ENCODE measurements at regions not wholly inside any gene's neighbourhood (a gene's known extent, or its start where the extent isn't known, plus 50 kb on each side); places are given as distances from the start of the nearest gene placed in this dataset.

DNA sequence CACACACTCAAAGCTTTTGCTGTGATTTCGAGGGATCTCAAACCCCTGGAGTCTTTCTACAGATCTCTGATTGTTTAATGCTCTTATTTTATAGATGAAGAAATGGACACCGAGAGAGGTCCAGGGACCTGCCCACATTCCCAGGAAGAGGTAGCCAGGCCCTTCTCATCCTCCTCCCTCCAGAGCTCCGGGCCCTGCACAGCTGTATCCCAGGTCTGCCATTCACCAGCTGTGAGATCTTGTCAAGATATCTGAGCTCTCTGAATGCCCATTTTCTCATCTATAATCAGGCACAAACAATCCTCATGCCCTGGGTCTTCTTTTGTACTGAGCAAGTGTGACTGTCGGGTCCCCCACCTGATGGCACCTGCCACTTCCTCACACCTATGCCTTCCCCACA, 98.2 kb upstream of the ALX4 start:
- no peak overlapping the region for H2AFZ ChIP-seq (ENCODE audit: insufficient read depth, low read depth, low read length, poor library complexity, severe bottlenecking)
- H3K79me2 ChIP-seq (ENCODE audit: control insufficient read depth, insufficient read depth, low read length) = no peaks in the 10 kb centered on the region
- Mint-ChIP-seq H3K4me1 (peaks cover 6% of the 10 kb centered on the region), H3K9me3 (ENCODE audit: insufficient read depth) (no peaks in the 10 kb centered on the region), H3K27me3 (peaks cover 65% of the 10 kb centered on the region), H3K4me3 (no peak overlapping the region), H3K27ac (no peak overlapping the region)
- H3K9me3 ChIP-seq (ENCODE audit: control extremely low read depth in 1 of 3, control insufficient read depth in 2 of 3, insufficient read depth in 1 of 3, low read length in 2 of 3) = peaks cover 0 to 3% (median 0%) of the 10 kb centered on the region in 3 donors
- no peaks in the 10 kb centered on the region for H3K4me1 ChIP-seq (ENCODE audit: control insufficient read depth in 2 of 2, insufficient read depth in 2 of 2, low read length in 2 of 2)
- TF ChIP-seq, protein P1, sequence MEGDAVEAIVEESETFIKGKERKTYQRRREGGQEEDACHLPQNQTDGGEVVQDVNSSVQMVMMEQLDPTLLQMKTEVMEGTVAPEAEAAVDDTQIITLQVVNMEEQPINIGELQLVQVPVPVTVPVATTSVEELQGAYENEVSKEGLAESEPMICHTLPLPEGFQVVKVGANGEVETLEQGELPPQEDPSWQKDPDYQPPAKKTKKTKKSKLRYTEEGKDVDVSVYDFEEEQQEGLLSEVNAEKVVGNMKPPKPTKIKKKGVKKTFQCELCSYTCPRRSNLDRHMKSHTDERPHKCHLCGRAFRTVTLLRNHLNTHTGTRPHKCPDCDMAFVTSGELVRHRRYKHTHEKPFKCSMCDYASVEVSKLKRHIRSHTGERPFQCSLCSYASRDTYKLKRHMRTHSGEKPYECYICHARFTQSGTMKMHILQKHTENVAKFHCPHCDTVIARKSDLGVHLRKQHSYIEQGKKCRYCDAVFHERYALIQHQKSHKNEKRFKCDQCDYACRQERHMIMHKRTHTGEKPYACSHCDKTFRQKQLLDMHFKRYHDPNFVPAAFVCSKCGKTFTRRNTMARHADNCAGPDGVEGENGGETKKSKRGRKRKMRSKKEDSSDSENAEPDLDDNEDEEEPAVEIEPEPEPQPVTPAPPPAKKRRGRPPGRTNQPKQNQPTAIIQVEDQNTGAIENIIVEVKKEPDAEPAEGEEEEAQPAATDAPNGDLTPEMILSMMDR (IDR thresholded peaks at IDR 0.05) = no peak
- no peak for TF ChIP-seq EZH2 (IDR thresholded peaks at IDR 0.05; ENCODE audit: borderline replicate concordance, insufficient read depth, low read depth, low read length, poor library complexity, severe bottlenecking)
- CTCF ChIA-PET = no interaction called here
- H3K4me2 ChIP-seq (replicated peaks; ENCODE audit: low read depth, low read length, poor library complexity, severe bottlenecking) = no peak overlapping the region
- WGBS (ENCODE audit: insufficient coverage) = 63% methylated on average over 3 of the region's 4 CpGs
- peaks cover 0 to 11% (median 1%) of the 10 kb centered on the region in 4 experiments for H3K27me3 ChIP-seq (replicated peaks in 1 of 4; ENCODE audit: control extremely low read depth in 1 of 4, control insufficient read depth in 3 of 4, insufficient read depth in 4 of 4, low read length in 3 of 4)
- no peak overlapping the region for H3K4me3 ChIP-seq (ENCODE audit: control extremely low read depth in 1 of 5, extremely low read depth in 1 of 5, insufficient read depth in 1 of 5, low read depth in 2 of 5, low read length in 4 of 5)
- H3K9ac ChIP-seq (ENCODE audit: low read length) = no peak overlapping the region
- no peak overlapping the region for H3K27ac ChIP-seq (ENCODE audit: low read length in 2 of 2)
- DNase-seq (no peak), ATAC-seq (ENCODE audit: low read depth) (no peak)
- intact Hi-C loops (cut with micrococcal nuclease) = no loop called here
- H3K36me3 ChIP-seq (replicated peaks in 1 of 2; ENCODE audit: control extremely low read depth in 1 of 2, control insufficient read depth in 1 of 2, extremely low read depth in 1 of 2, insufficient read depth in 2 of 2, low read length in 1 of 2) = no peaks in the 10 kb centered on the region
- H4K20me1 ChIP-seq (ENCODE audit: control insufficient read depth, insufficient read depth, low read length, poor library complexity, severe bottlenecking) = no peaks in the 10 kb centered on the region
- POLR2A ChIA-PET = no interaction called here

DNA sequence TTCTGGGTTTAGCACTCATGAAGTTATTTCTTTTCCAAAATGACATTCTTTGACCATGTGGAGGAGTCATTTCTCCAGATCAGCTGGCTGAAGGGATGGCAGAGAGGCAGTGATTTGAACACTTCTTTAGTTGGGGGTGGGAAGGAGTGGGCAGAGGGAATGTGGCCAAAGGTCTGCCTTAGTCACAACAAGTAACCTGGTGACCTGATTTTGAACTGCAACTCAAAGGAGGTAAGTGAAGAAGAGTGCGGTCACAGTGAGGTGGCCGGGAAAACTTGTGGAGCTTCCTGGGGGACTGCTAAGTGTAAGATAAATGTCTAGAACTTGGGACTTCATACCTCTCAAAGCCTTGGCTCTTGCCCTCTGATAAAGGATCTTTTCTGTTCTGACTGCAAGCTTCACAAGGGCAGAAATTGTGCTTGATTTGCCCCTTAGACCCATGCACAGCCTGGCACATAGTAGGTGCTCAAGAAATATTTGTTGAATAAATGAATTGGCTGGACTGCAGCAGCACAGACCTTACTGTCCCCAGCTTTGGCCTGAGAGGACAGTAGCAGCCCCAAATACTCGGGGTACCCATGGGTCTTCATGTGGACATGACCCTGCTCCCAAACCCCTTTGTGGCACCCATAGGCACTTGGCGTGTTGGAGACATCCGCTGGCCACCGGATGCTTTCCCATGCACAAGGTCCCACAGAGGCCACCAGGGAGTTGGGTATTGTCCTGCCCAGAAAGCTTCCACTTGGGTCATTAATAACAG, 99.0 kb upstream of the ALX4 start:
- WGBS (ENCODE audit: insufficient coverage) = 91% methylated on average over 6 of the region's 6 CpGs
- CTCF ChIA-PET = no interaction called here
- H3K4me1 ChIP-seq (ENCODE audit: control insufficient read depth in 2 of 2, insufficient read depth in 2 of 2, low read length in 2 of 2) = no peaks in the 10 kb centered on the region
- POLR2A ChIA-PET = no interaction called here
- ATAC-seq (ENCODE audit: low read depth) = no peak
- TF ChIP-seq EZH2 (IDR thresholded peaks at IDR 0.05; ENCODE audit: borderline replicate concordance, insufficient read depth, low read depth, low read length, poor library complexity, severe bottlenecking) = no peak
- TF ChIP-seq, protein P1 (IDR thresholded peaks at IDR 0.05) = no peak
- H3K4me1 Mint-ChIP-seq = peaks cover 6% of the 10 kb centered on the region
- H3K27me3 ChIP-seq (replicated peaks in 1 of 4; ENCODE audit: control extremely low read depth in 1 of 4, control insufficient read depth in 3 of 4, insufficient read depth in 4 of 4, low read length in 3 of 4) = peaks cover 0 to 11% (median 1%) of the 10 kb centered on the region in 4 experiments
- no peaks in the 10 kb centered on the region for H3K79me2 ChIP-seq (ENCODE audit: control insufficient read depth, insufficient read depth, low read length)
- no peak overlapping the region for H3K27ac Mint-ChIP-seq
- no peak overlapping the region for H3K27ac ChIP-seq (ENCODE audit: low read length in 2 of 2)
- no peak overlapping the region for H3K4me3 Mint-ChIP-seq
- H4K20me1 ChIP-seq (ENCODE audit: control insufficient read depth, insufficient read depth, low read length, poor library complexity, severe bottlenecking) = no peaks in the 10 kb centered on the region
- no peak overlapping the region for H3K9ac ChIP-seq (ENCODE audit: low read length)
- no peak overlapping the region for H3K4me2 ChIP-seq (replicated peaks; ENCODE audit: low read depth, low read length, poor library complexity, severe bottlenecking)
- DNase-seq = no peak
- intact Hi-C loops (cut with micrococcal nuclease) = no loop called here
- H3K9me3 ChIP-seq (ENCODE audit: control extremely low read depth in 1 of 3, control insufficient read depth in 2 of 3, insufficient read depth in 1 of 3, low read length in 2 of 3) = peaks cover 0 to 3% (median 0%) of the 10 kb centered on the region in 3 donors
- peaks cover 63% of the 10 kb centered on the region for H3K27me3 Mint-ChIP-seq
- H3K4me3 ChIP-seq (ENCODE audit: control extremely low read depth in 1 of 5, extremely low read depth in 1 of 5, insufficient read depth in 1 of 5, low read depth in 2 of 5, low read length in 4 of 5) = no peak overlapping the region
- no peak overlapping the region for H2AFZ ChIP-seq (ENCODE audit: insufficient read depth, low read depth, low read length, poor library complexity, severe bottlenecking)
- H3K9me3 Mint-ChIP-seq (ENCODE audit: insufficient read depth) = no peaks in the 10 kb centered on the region
- no peaks in the 10 kb centered on the region for H3K36me3 ChIP-seq (replicated peaks in 1 of 2; ENCODE audit: control extremely low read depth in 1 of 2, control insufficient read depth in 1 of 2, extremely low read depth in 1 of 2, insufficient read depth in 2 of 2, low read length in 1 of 2)
